ENCODE measurements at regions not wholly inside any gene's neighbourhood (a gene's known extent, or its start where the extent isn't known, plus 50 kb on each side); places are given as distances from the start of the nearest gene placed in this dataset.
"Not testable (repeated sequence)": the region's sequence is repeated elsewhere in the genome, so short reads cannot be mapped to it uniquely, and the experiment has no call there.

- H3K4me1 Mint-ChIP-seq, result no peaks in the 10 kb centered on the region
- POLR2A ChIA-PET, result no interaction called here
Measured at GRCh38 chr7:10418985-10419384, 554.7 kb upstream of the PHF14 start.

GRCh38 chr7:10429031-10429430 lies 544.6 kb upstream of the PHF14 start:
- Mint-ChIP-seq H3K9me3 (no peaks in the 10 kb centered on the region), H3K27me3 (no peaks in the 10 kb centered on the region), H3K36me3 (ENCODE audit: low read depth) (no peaks in the 10 kb centered on the region), H3K27ac (no peak overlapping the region), H3K4me3 (no peak overlapping the region), H3K4me1 (no peaks in the 10 kb centered on the region)
- POLR2A ChIA-PET, result no interaction called here
- DNase-seq, result no peak
- CTCF ChIA-PET, result no interaction called here

More at GRCh38 chr7:10418985-10419384, 554.7 kb upstream of the PHF14 start:
- Mint-ChIP-seq H3K4me3 (no peak overlapping the region), H3K27me3 (no peaks in the 10 kb centered on the region), H3K27ac (no peak overlapping the region), H3K36me3 (ENCODE audit: low read depth) (no peaks in the 10 kb centered on the region), H3K9me3 (no peaks in the 10 kb centered on the region)
- DNase-seq, result no peak
- CTCF ChIA-PET, result no interaction called here

- H3K9me3 Mint-ChIP-seq, result peaks cover under 1% of the 10 kb centered on the region
- no peak for DNase-seq
- ChIA-PET POLR2A (no interaction called here), CTCF (no interaction called here)
- H3K27me3 Mint-ChIP-seq, result no peaks in the 10 kb centered on the region
- no peaks in the 10 kb centered on the region for H3K4me1 Mint-ChIP-seq
- no peaks in the 10 kb centered on the region for H3K36me3 Mint-ChIP-seq (ENCODE audit: low read depth)
- H3K27ac Mint-ChIP-seq, result no peak overlapping the region
- no peak overlapping the region for H3K4me3 Mint-ChIP-seq
Measured at GRCh38 chr7:10429511-10429910, 544.2 kb upstream of the PHF14 start.

- no peaks in the 10 kb centered on the region for H3K27me3 Mint-ChIP-seq
- CTCF ChIA-PET, result no interaction called here
- POLR2A ChIA-PET, result no interaction called here
- H3K4me3 Mint-ChIP-seq, result no peak overlapping the region
- no peak overlapping the region for H3K27ac Mint-ChIP-seq
- peaks cover 2% of the 10 kb centered on the region for H3K9me3 Mint-ChIP-seq
- no peaks in the 10 kb centered on the region for H3K36me3 Mint-ChIP-seq (ENCODE audit: low read depth)
- H3K4me1 Mint-ChIP-seq, result no peaks in the 10 kb centered on the region
- no peak for DNase-seq
Measured at GRCh38 chr7:10436302-10436701, 537.4 kb upstream of the PHF14 start.

GRCh38 chr7:10439027-10439426 lies 534.6 kb upstream of the PHF14 start:
- POLR2A ChIA-PET, result no interaction called here

GRCh38 chr7:10455936-10456335 lies 517.7 kb upstream of the PHF14 start:
- no peaks in the 10 kb centered on the region for H3K4me1 Mint-ChIP-seq
- peaks cover 5% of the 10 kb centered on the region for H3K9me3 Mint-ChIP-seq
- no peak overlapping the region for H3K27ac Mint-ChIP-seq
- POLR2A ChIA-PET, result no interaction called here
- H3K4me3 Mint-ChIP-seq, result no peak overlapping the region
- CTCF ChIA-PET, result no interaction called here
- no peaks in the 10 kb centered on the region for H3K36me3 Mint-ChIP-seq (ENCODE audit: low read depth)
- H3K27me3 Mint-ChIP-seq, result no peaks in the 10 kb centered on the region
- DNase-seq, result no peak

More at GRCh38 chr7:10439027-10439426, 534.6 kb upstream of the PHF14 start:
- H3K27ac Mint-ChIP-seq, result no peak overlapping the region
- H3K27me3 Mint-ChIP-seq, result no peaks in the 10 kb centered on the region
- no peaks in the 10 kb centered on the region for H3K36me3 Mint-ChIP-seq (ENCODE audit: low read depth)
- no peak for DNase-seq
- H3K4me3 Mint-ChIP-seq, result no peak overlapping the region
- CTCF ChIA-PET, result no interaction called here
- peaks cover 4% of the 10 kb centered on the region for H3K9me3 Mint-ChIP-seq
- H3K4me1 Mint-ChIP-seq, result no peaks in the 10 kb centered on the region

- no peak overlapping the region for H3K27ac Mint-ChIP-seq
- H3K36me3 Mint-ChIP-seq (ENCODE audit: low read depth), result no peaks in the 10 kb centered on the region
- ChIA-PET POLR2A (no interaction called here), CTCF (no interaction called here)
- no peak overlapping the region for H3K4me3 Mint-ChIP-seq
- DNase-seq, result no peak
- no peaks in the 10 kb centered on the region for H3K4me1 Mint-ChIP-seq
- H3K27me3 Mint-ChIP-seq, result no peaks in the 10 kb centered on the region
- H3K9me3 Mint-ChIP-seq, result peaks cover 5% of the 10 kb centered on the region
Measured at GRCh38 chr7:10460474-10460873, 513.2 kb upstream of the PHF14 start.

GRCh38 chr7:10463701-10464100 lies 510.0 kb upstream of the PHF14 start:
- DNase-seq, result no peak
- peaks cover 2% of the 10 kb centered on the region for H3K9me3 Mint-ChIP-seq
- no peak overlapping the region for H3K4me3 Mint-ChIP-seq
- no peak overlapping the region for H3K27ac Mint-ChIP-seq
- H3K36me3 Mint-ChIP-seq (ENCODE audit: low read depth), result no peaks in the 10 kb centered on the region
- no peaks in the 10 kb centered on the region for H3K4me1 Mint-ChIP-seq
- CTCF ChIA-PET, result no interaction called here
- H3K27me3 Mint-ChIP-seq, result no peaks in the 10 kb centered on the region
- POLR2A ChIA-PET, result no interaction called here

- H3K27ac Mint-ChIP-seq; CTCF ChIA-PET; H3K4me1 Mint-ChIP-seq; POLR2A ChIA-PET; H3K36me3 Mint-ChIP-seq (ENCODE audit: low read depth); H3K9me3 Mint-ChIP-seq; H3K27me3 Mint-ChIP-seq; H3K4me3 Mint-ChIP-seq; DNase-seq: not testable (repeated sequence)
Measured at GRCh38 chr7:10465536-10465935, 508.1 kb upstream of the PHF14 start.

GRCh38 chr7:10468908-10469307 lies 504.8 kb upstream of the PHF14 start:
- ChIA-PET CTCF (interaction anchor here (0.7 kb wide), 1 partner anchor 658 kb away, joined by 3 read pairs; no protein-coding TSS in a partner anchor), POLR2A (no interaction called here)
- Mint-ChIP-seq H3K9me3 (no peaks in the 10 kb centered on the region), H3K36me3 (ENCODE audit: low read depth) (no peaks in the 10 kb centered on the region), H3K4me3 (no peak overlapping the region), H3K27ac (no peak overlapping the region), H3K4me1 (no peaks in the 10 kb centered on the region), H3K27me3 (no peaks in the 10 kb centered on the region)
- DNase-seq, result no peak

- Mint-ChIP-seq H3K4me3 (no peak overlapping the region), H3K36me3 (ENCODE audit: low read depth) (no peaks in the 10 kb centered on the region), H3K27me3 (no peaks in the 10 kb centered on the region), H3K27ac (no peak overlapping the region), H3K9me3 (no peaks in the 10 kb centered on the region), H3K4me1 (no peaks in the 10 kb centered on the region)
- DNase-seq, result no peak
- ChIA-PET CTCF (no interaction called here), POLR2A (no interaction called here)
Measured at GRCh38 chr7:10469476-10469875, 504.2 kb upstream of the PHF14 start.

- Mint-ChIP-seq H3K36me3 (ENCODE audit: low read depth) (no peaks in the 10 kb centered on the region), H3K27ac (no peak overlapping the region), H3K4me1 (no peaks in the 10 kb centered on the region), H3K9me3 (no peaks in the 10 kb centered on the region), H3K27me3 (no peaks in the 10 kb centered on the region), H3K4me3 (no peak overlapping the region)
- ChIA-PET CTCF (no interaction called here), POLR2A (no interaction called here)
- DNase-seq, result no peak
Measured at GRCh38 chr7:10471280-10472058, 502.2 kb upstream of the PHF14 start.

GRCh38 chr7:10472115-10472514 lies 501.6 kb upstream of the PHF14 start:
- CTCF ChIA-PET, result no interaction called here
- H3K9me3 Mint-ChIP-seq, result no peaks in the 10 kb centered on the region
- no peak overlapping the region for H3K27ac Mint-ChIP-seq
- no peaks in the 10 kb centered on the region for H3K4me1 Mint-ChIP-seq
- POLR2A ChIA-PET, result no interaction called here
- H3K36me3 Mint-ChIP-seq (ENCODE audit: low read depth), result no peaks in the 10 kb centered on the region
- H3K27me3 Mint-ChIP-seq, result no peaks in the 10 kb centered on the region
- H3K4me3 Mint-ChIP-seq, result no peak overlapping the region
- DNase-seq, result no peak

- H3K9me3 Mint-ChIP-seq, result no peaks in the 10 kb centered on the region
- ChIA-PET POLR2A (no interaction called here), CTCF (no interaction called here)
- H3K4me3 Mint-ChIP-seq, result no peak overlapping the region
- H3K36me3 Mint-ChIP-seq (ENCODE audit: low read depth), result no peaks in the 10 kb centered on the region
- no peak overlapping the region for H3K27ac Mint-ChIP-seq
- no peaks in the 10 kb centered on the region for H3K4me1 Mint-ChIP-seq
- DNase-seq, result no peak
- no peaks in the 10 kb centered on the region for H3K27me3 Mint-ChIP-seq
Measured at GRCh38 chr7:10473569-10473968, 500.1 kb upstream of the PHF14 start.
